GM19324 (cell line): ENCODE measurements at regions not wholly inside any gene's neighbourhood (a gene's known extent, or its start where the extent isn't known, plus 50 kb on each side); places are given as distances from the start of the nearest gene placed in this dataset.
"Not testable (repeated sequence)": the region's sequence is repeated elsewhere in the genome, so short reads cannot be mapped to it uniquely, and the experiment has no call there.

Experiments
- ATAC-seq: cut with Tn5 transposase; IDR thresholded peaks from one replicate; pipeline ENCODE4 v1.9.1; 2021; ENCODE audit warnings: mild to moderate bottlenecking, moderate library complexity; ENCODE audit not compliant: unreplicated experiment, low FRiP score

- no peak for ATAC-seq
Observed at GRCh38 chr3:193922034-193922774, 213.7 kb upstream of the HES1 start.

GRCh38 chr3:193923958-193924357 is 212.0 kb upstream of the HES1 start:
- not testable (repeated sequence) for ATAC-seq

GRCh38 chr3:193926071-193926470 is 209.9 kb upstream of the HES1 start:
- not testable (repeated sequence) for ATAC-seq

- ATAC-seq = not testable (repeated sequence)
Observed at GRCh38 chr3:193927413-193928206, 208.3 kb upstream of the HES1 start.

GRCh38 chr3:193928354-193929209 is 207.4 kb upstream of the HES1 start:
- ATAC-seq = no peak

- no peak for ATAC-seq
Observed at GRCh38 chr3:193929373-193929772, 206.6 kb upstream of the HES1 start.

- no peak for ATAC-seq
Observed at GRCh38 chr3:193929921-193930646, 205.9 kb upstream of the HES1 start.

GRCh38 chr3:193932136-193932535 is 203.8 kb upstream of the HES1 start:
- ATAC-seq = no peak

- no peak for ATAC-seq
Observed at GRCh38 chr3:193932576-193932975, 203.4 kb upstream of the HES1 start.

- no peak for ATAC-seq
Observed at GRCh38 chr3:193933451-193933850, 202.5 kb upstream of the HES1 start.

GRCh38 chr3:193935916-193936315 is 200.0 kb upstream of the HES1 start:
- ATAC-seq = no peak

GRCh38 chr3:193938613-193939012 is 197.3 kb upstream of the HES1 start:
- no peak for ATAC-seq

- no peak for ATAC-seq
Observed at GRCh38 chr3:193939527-193939926, 196.4 kb upstream of the HES1 start.

- ATAC-seq = no peak
Observed at GRCh38 chr3:193940526-193940925, 195.4 kb upstream of the HES1 start.

- no peak for ATAC-seq
Observed at GRCh38 chr3:193941486-193941885, 194.5 kb upstream of the HES1 start.

- no peak for ATAC-seq
Observed at GRCh38 chr3:193942516-193943055, 193.4 kb upstream of the HES1 start.

GRCh38 chr3:193943200-193943599 is 192.7 kb upstream of the HES1 start:
- ATAC-seq = no peak

- ATAC-seq = no peak
Observed at GRCh38 chr3:193943851-193944517, 192.0 kb upstream of the HES1 start.

- ATAC-seq = no peak
Observed at GRCh38 chr3:193944518-193944884, 191.4 kb upstream of the HES1 start.

GRCh38 chr3:193945143-193945542 is 190.8 kb upstream of the HES1 start:
- no peak for ATAC-seq
